ENCODE measurements at regions not wholly inside any gene's neighbourhood (a gene's known extent, or its start where the extent isn't known, plus 50 kb on each side); places are given as distances from the start of the nearest gene placed in this dataset.
A peak's percentile ranks its signal among the peaks of the same experiment; 100 is the strongest.

DNA sequence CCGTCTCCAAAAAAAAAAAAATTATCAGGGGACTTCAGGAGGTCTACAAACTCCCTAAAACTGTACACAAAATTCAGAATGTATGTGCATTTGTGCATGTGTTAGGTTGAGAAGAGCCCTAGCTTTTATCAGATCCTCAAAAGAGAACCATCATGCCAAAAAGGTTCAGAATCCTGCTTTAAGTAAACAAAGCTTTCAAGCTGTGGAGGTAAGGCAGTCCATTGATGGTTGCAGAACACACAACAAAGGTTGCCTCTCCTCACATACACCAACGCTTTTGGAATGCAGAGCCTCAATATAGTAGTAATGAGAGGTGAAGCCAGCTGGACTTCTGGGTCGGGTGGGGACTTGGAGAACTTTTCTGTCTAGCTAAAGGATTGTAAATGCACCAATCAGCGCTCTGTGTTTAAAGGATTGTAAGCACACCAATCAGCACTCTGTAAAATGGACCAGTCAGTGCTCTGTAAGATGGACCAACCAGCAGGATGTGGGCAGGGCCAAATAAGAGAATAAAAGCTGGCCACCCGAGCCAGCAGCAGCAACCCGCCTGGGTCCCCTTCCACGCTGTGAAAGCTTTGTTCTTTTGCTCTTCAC lies 57.9 kb upstream of the RNF38 start:
- Mint-ChIP-seq H3K27me3 (ENCODE audit: low read depth) (no peaks in the 10 kb centered on the region), H3K4me1 (peaks cover 27% of the 10 kb centered on the region), H3K27ac (ENCODE audit: unreplicated experiment) (peak overlapping the region; percentile 43), H3K36me3 (ENCODE audit: low read depth) (peaks cover 7% of the 10 kb centered on the region), H3K9me3 (no peaks in the 10 kb centered on the region), H3K4me3 (no peak overlapping the region)
- DNase-seq (ENCODE audit: low read depth, low spot score) = no peak
- TF ChIP-seq, protein P1, sequence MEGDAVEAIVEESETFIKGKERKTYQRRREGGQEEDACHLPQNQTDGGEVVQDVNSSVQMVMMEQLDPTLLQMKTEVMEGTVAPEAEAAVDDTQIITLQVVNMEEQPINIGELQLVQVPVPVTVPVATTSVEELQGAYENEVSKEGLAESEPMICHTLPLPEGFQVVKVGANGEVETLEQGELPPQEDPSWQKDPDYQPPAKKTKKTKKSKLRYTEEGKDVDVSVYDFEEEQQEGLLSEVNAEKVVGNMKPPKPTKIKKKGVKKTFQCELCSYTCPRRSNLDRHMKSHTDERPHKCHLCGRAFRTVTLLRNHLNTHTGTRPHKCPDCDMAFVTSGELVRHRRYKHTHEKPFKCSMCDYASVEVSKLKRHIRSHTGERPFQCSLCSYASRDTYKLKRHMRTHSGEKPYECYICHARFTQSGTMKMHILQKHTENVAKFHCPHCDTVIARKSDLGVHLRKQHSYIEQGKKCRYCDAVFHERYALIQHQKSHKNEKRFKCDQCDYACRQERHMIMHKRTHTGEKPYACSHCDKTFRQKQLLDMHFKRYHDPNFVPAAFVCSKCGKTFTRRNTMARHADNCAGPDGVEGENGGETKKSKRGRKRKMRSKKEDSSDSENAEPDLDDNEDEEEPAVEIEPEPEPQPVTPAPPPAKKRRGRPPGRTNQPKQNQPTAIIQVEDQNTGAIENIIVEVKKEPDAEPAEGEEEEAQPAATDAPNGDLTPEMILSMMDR (conservative IDR thresholded peaks at IDR 0.05) = no peak

DNA sequence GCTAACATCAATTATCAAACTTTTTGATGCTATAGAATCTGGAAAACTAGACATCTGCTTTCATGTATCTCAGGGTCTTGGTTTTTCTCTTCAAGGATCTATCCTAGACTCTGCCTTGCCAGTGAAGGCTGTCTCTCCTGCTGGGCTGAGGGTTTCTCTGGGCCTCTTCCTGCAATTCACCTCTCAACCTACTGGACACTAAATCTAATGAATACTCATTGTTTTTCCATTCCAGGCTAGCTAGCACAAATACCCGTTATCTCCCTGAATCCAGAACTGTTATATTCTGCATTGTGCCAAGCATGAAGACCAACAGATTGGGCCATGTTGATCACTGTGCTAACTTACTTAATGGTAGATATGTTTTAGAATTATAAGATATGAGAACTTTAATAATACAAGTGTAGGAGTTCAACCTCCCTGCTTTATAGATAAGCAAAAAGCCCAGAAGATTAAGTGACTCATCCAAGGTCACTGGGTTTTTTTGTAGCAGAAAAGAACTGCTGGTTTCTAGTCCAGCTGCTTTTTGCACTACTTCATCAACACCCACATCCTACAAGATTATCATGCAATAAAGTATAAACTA lies 56.5 kb upstream of the RNF38 start:
- H3K9me3 Mint-ChIP-seq = no peaks in the 10 kb centered on the region
- H3K27ac Mint-ChIP-seq (ENCODE audit: unreplicated experiment) = no peak overlapping the region
- no peak for DNase-seq (ENCODE audit: low read depth, low spot score)
- peaks cover 18% of the 10 kb centered on the region for H3K4me1 Mint-ChIP-seq
- H3K36me3 Mint-ChIP-seq (ENCODE audit: low read depth) = peaks cover 4% of the 10 kb centered on the region
- H3K4me3 Mint-ChIP-seq = no peak overlapping the region
- TF ChIP-seq, protein P1 (conservative IDR thresholded peaks at IDR 0.05) = no peak
- H3K27me3 Mint-ChIP-seq (ENCODE audit: low read depth) = no peaks in the 10 kb centered on the region

DNA sequence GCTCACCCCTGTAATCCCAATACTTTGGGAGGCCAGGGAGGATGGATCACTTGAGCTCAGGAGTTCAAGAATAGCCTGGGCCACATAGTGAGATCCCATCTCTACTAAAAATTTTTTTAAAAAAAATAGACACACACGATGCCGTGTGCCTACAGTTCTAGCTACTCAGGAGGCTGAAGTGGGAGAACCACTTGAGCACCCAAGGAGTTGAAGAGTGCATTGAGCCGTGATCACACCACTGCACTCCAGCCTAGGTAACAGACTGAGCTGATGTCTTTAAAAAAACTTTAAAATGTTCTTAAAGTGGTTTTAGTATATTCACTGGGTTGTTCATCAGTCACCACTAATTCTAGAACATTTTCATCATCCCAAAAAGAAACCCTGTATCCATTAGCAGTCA lies 51.9 kb upstream of the RNF38 start:
- Mint-ChIP-seq H3K4me3 (no peak overlapping the region), H3K27ac (ENCODE audit: unreplicated experiment) (no peak overlapping the region), H3K9me3 (no peaks in the 10 kb centered on the region), H3K27me3 (ENCODE audit: low read depth) (no peaks in the 10 kb centered on the region), H3K4me1 (peaks cover 21% of the 10 kb centered on the region), H3K36me3 (ENCODE audit: low read depth) (no peaks in the 10 kb centered on the region)
- no peak for DNase-seq (ENCODE audit: low read depth, low spot score)
- TF ChIP-seq, protein P1 (conservative IDR thresholded peaks at IDR 0.05) = no peak

DNA sequence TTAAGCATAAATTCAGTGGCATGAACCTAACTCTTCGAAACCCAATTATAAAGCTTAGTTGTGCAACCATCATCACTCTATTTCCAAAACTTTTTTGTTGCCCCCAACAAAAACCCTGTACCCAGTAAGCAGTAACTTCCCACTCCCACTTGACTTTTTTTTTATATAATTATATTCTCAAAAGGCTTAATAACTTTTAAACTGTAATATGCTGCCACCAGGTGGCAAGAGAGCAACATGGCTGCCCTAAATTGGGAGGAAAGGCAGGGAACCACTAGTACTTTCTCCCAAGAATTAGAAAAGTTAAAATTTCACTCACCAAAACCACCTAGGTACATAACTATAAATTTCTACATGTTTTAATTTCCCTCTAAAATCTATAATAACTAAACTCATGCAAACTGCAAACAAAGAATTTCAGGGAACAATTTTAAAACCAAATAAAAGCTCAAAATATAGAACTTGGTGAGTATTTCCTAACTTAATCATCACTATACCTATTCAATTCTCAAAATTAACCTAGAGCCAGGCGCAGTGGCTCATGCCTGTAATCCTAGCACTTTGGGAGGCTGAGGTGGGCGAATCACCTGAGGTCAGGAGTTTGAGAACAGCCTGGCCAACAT lies 50.2 kb upstream of the RNF38 start:
- no peaks in the 10 kb centered on the region for H3K27me3 Mint-ChIP-seq (ENCODE audit: low read depth)
- H3K9me3 Mint-ChIP-seq = no peaks in the 10 kb centered on the region
- no peak for DNase-seq (ENCODE audit: low read depth, low spot score)
- no peaks in the 10 kb centered on the region for H3K36me3 Mint-ChIP-seq (ENCODE audit: low read depth)
- H3K4me1 Mint-ChIP-seq = peaks cover 20% of the 10 kb centered on the region
- TF ChIP-seq, protein P1 (conservative IDR thresholded peaks at IDR 0.05) = peak; percentile 85
- no peak overlapping the region for H3K27ac Mint-ChIP-seq (ENCODE audit: unreplicated experiment)
- no peak overlapping the region for H3K4me3 Mint-ChIP-seq
